ENCODE measurements at regions not wholly inside any gene's neighbourhood (a gene's known extent, or its start where the extent isn't known, plus 50 kb on each side); places are given as distances from the start of the nearest gene placed in this dataset.

DNA sequence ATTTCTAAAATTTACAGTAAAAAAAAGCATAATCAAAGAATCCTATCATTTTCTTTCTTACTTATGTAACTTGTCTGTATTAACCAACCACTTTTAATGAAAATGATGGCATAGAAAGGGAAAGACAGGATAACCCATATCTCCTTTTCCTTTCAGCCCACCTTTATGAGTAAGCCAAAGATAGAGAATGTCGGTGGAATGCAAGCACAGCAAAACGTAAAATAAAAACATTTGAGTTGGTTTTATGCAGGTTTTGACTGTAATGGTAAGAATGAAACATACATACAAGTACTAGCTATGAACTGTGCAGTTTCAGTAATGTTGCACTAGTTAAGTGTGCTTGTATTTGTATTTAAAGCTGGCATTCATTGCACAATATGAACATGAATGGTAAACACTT is 360.3 kb downstream of the FOXG1 start:
- no peak for DNase-seq

DNA sequence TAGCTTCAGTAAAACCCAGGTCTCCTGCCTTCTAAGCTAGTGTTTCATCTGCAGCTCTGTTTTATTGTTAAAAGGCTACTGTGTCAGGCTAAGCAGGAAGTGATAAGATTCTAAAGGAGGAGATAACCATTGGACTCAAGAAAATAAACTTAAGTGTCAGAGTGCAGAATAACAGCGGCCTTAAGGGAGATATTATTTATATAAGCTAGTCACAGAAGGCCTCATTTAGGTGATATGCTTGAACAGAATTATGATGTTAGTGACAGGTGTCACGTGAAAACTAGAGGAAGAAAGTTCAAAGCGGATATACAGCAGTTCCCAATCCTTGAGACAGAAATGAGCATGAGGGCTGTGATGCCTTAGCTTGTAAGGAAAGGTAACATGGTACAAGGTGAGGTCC is 373.4 kb downstream of the FOXG1 start:
- no peak for DNase-seq

DNA sequence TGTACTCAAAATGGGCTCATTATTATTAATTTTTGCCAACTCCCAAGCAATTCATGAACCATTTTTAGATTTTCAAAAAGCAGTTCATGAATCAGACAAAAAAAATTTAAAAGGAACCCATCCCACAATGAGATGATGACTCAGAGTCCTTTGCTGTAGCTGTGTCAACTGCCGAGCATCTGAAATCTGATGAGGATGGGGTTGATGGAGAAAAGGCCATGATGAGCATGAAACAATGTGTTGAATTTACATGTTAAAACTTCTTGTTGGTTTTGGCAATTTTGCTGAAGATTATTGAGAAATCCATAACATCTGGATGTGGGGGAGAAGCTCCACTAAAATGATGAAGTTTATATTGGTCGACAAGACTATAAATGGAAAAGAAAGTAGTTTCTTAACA is 378.0 kb downstream of the FOXG1 start:
- DNase-seq = no peak

DNA sequence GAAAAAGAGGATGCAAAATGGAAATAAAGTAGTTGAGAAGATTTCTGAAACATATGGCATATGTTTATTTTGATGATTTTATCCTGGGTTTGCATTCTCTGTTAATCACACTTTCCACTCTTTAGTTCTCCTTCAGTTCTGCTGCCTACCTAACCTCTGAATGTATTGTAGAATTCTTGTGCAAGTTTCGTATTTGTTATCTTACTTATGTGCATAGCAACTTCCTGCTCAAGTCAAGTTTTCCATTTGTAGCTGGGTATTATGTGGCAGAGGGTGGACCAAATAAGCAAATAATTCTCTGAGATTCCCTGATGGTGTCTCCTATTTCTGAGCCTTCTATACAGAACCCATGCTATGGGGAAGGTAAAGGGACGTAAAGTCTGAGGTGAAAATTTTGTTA is 381.6 kb downstream of the FOXG1 start:
- no peak for DNase-seq

DNA sequence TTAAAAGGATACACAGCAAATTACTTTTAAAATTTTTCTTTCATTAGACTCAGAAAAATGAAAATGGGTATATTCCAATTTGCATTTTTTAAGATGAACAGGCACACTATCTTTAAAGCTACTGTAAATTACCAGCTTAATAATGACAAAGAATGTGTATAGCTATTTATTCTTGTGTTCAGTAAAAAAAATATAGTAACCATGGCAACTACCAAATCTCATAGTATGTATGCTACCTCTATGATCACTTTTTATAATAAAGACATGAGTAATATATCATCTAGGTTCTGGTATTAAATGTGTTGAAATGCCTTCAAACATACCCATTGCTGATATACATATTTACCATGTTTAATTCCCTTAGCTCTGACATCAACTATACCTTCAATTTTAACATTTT is 383.2 kb downstream of the FOXG1 start:
- DNase-seq = no peak

DNA sequence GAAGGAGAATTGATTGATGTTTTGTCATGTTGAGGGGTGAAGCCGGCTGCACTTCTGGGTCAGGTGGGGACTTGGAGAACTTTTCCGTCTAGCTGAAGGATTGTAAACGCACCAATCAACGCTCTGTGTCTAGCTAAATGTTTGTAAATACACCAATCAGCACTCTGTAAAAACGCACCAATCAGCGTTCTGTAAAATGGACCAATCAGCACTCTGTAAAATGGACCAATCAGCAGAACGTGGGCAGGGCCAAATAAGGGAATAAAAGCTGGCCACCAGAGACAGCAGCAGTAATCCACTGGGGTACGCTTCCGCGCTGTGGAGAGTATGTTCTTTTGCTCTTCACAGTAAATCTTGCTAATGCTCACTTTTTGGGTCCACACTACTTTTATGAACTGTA is 384.1 kb downstream of the FOXG1 start:
- no peak for DNase-seq

DNA sequence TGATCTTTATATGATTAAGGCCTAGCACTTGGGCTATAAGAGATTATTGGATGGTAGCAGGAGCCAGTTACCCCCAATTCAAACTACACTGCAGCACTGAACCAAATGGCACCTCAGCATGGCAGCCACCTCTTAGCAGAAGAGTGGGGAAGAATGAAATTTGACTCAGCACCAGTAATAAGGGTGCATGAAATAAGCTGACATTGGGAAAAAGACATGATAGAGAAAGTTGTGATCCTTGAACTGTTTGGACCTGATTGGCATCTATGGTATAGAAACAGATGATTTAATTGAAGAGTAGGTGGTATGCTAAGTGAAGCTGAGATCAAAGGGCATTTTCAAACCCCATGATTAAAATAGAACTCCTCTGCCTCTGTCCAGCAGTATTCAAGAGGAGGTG is 389.5 kb downstream of the FOXG1 start:
- DNase-seq = no peak

DNA sequence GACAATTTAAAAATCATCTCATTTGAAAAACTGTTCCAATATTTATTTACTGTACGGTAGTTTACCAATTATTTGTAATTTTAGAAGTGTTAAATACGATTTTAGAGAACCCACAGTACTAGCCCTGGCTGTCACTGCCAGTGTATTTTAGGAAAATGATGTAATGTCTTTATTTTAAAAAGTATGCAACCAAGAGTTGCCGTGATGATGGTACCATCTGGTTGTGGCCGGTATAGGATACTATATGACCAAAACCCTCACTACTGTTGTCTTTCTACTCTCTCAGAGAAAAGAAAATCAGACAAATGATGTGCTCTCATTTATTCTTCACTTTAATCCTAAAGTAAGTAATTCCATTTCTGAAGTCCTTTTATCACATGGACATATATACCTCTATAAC is 395.0 kb downstream of the FOXG1 start:
- no peak for DNase-seq

DNA sequence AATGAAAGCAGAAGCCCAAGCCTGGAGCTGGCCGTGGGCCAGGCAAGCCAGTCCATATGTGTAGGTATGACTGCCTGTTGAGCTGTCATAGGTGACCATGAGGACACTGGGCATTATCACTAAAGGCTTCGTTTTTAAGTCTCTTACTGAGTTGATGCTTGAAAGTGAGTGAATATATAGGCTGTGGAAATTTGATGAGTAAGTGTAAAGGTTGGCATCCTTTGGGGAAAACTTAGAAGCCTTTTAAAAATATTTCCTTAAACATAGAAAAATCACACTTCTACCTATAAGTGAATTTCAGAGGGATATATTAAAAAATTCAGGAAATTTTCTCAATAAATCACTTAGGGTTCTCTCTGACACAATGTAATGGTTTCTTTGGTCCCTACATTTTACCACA is 396.5 kb downstream of the FOXG1 start:
- DNase-seq = no peak

DNA sequence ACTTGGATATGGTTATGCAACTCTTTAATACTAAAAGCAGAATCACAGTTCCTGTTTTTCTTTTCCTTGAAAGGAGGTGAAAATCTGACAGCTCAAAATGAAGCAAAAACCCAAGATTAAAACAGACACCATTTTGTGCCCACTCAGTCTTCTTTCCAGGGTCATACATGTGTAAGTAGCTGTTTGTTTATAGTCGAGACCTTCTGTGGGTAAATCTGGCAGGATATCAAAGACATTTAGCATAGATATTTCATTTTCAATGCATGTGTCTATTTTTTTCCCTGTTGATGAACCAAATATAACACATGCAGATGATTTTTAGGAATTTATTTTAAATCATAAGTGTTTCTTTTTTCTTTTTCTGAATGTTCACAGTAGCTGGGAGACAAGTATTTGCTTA is 398.8 kb downstream of the FOXG1 start:
- no peak for DNase-seq

DNA sequence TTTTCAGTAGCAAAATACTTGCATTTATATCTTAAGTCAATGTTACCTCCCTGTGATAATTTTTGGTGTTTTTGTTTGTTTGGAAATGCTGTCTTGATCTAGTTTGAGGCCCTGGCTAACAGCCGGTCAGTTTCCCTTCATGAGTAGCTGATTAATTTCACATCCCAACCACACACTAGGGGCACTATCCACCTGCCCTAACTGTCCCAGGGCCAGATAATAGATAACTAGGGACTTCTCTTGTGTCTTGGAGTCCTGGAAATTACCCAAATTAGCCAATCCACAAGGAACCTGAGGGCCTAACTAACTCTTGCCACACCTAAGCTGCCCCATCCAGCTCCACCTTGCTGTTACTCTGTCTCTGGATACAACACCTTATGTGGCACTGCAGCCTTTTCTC is 399.9 kb downstream of the FOXG1 start:
- DNase-seq = no peak

DNA sequence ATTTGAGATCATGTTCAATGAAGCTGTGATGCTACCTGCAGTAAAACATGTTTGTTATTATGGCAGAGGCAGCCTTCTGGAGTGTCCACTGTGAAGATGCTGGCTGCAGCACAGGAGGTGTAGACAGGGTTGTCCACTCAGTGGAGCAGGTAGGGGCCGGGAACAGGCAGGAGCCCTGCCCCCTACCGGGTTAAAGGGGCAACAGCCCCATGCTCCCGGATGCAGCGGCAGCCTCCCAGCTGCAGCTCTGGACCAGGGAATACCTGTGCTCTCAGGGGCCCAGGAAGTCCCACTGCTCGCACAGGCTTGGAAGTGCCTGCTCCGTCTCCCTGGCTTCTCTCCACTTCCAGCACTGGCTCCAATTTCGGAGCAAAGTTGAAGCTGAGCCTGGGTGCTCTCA is 401.6 kb downstream of the FOXG1 start:
- no peak for DNase-seq

DNA sequence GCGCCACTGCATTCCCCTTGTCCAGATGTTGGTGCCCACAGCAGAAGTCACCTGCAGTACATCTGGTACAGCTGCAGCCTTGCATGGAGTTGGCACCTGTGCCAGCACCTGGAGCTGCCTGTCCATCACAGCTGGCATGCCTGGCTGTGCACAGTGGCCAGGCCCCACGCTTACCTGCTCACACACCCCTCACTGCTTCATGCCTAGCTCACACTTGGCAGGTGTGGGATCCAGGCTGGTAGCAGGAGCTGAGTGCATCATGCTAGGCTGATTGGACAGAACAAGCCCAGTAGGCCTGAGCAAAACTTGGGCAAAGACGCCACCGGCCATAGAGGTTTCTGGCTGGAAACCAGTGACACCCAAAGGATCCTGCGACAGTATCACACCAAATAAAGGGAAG is 402.8 kb downstream of the FOXG1 start:
- no peak for DNase-seq

DNA sequence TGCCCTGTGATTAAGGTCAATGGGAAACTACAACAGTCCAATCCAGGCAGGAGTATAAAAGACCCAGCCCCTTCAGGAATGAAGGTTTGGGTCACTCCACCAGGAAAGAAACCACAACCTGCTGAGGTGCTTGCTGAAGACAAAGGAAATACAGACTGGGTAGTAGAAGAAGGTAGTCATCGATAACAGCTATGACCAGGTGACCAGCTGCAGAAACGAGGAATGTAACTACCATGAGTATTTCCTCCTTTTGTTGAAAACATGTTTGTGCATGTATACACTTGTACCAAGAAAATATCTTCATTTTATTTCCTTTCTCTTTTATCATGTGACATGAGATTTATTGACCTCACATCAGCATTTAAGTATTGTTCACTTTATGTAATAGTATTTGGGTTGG is 409.1 kb downstream of the FOXG1 start:
- DNase-seq = no peak

DNA sequence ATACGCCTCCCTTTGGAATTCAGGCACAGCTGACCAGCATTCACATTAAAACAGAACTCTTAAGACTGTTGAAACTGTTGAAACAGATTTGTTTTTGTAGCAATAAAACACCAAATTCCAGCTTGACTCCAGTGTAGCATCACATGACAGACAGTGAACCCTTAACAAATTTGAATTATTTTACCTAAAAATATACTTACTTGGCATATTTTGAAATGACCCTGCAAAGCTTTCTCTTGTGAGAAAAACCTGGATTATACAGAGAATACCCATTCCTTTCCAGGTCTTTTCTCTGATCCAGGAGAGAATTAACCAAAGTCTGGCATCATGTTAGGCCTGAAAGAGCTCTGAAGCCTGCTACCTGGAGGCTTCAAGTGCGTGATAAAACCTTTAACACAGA is 410.3 kb downstream of the FOXG1 start:
- DNase-seq = no peak

DNA sequence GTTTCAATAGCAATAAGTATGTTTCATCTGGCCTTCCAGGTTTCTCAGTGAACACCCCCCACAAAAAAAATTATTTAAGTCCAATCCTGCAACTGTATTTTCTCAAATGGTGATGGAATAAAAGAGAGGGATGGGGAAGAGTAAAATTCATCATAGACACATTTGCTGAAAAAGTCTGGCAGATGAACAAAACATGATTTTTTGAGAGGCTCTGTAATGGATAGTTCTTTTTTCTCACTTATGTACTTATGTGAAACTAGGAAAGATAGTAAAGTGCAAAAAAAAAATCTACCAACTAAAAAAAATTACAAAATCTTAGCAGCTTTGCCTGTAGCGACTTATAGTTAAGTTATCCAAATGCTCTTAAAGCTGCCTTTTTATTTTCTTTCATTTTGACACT is 412.4 kb downstream of the FOXG1 start:
- DNase-seq = no peak

DNA sequence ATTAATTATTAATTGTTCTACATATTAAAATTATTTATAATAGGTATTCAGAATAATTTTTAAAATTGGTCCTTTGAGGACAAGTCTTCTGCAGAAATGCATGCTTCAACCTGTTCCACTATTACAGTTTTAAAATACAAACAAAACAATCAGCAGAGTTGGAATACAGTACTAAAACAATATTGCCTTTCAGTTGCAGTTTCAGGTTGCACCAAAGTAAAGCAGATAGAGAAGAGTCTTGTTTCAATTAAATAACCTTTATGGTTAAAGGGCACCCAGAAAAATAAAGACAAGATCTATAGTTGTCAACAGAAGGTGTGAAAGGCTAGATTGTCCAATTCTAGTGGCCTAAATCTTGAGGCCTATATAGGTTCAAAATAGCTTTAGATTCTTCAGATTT is 424.5 kb downstream of the FOXG1 start:
- DNase-seq = no peak

DNA sequence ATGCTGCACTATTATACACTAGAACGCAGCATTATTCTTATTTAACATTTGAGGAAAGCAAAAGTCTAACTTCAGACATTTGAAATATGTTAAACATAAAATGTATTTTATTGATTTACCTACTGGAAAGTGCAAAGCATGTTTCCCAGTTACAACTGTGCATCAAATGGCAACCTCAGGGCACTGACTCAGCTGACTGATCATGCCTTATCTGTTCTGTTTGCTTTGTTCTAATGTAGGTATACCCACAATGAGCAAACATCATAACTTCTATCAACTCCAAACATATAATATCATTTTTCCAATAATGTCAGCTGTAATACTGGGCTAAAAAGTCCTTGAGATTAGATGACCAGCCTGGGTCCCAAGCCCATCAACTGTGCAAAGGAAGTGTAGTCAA is 431.0 kb downstream of the FOXG1 start:
- no peak for DNase-seq

DNA sequence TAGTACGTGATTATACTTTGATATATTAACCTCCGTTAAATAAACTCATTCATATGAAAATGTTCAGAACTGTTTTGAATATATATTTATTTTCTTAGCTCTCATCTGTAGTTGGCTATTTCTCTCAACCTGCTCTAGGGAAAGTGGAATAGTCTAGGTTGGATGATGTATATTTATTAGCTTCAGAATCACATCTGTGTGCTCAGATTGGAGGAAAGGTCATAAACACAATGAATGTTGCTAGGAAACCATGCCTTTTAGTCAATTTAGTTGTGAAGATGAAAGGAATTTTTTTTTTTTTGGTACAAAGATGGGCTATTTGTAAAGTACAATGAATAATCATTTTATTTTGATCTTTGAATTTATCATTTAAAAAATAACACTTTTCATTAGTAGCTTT is 439.1 kb downstream of the FOXG1 start:
- DNase-seq = no peak

DNA sequence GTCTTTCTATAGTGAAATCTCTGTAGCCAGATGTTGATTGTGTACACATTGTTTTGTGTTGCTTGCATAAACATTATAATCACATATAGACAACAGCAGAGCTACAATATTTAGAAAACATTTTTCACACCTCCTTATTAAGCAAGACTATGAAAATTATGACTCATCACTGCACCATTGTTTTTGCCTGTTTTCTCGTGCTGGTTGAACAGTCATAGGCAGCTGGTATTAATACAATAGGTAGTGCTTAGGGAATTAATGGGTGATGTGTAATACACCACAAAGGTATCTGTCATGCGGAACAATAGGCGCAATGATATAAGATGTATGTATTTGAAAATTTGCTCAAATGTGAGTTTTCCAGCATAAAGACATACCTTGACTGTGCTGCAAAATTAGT is 449.3 kb downstream of the FOXG1 start:
- no peak for DNase-seq

DNA sequence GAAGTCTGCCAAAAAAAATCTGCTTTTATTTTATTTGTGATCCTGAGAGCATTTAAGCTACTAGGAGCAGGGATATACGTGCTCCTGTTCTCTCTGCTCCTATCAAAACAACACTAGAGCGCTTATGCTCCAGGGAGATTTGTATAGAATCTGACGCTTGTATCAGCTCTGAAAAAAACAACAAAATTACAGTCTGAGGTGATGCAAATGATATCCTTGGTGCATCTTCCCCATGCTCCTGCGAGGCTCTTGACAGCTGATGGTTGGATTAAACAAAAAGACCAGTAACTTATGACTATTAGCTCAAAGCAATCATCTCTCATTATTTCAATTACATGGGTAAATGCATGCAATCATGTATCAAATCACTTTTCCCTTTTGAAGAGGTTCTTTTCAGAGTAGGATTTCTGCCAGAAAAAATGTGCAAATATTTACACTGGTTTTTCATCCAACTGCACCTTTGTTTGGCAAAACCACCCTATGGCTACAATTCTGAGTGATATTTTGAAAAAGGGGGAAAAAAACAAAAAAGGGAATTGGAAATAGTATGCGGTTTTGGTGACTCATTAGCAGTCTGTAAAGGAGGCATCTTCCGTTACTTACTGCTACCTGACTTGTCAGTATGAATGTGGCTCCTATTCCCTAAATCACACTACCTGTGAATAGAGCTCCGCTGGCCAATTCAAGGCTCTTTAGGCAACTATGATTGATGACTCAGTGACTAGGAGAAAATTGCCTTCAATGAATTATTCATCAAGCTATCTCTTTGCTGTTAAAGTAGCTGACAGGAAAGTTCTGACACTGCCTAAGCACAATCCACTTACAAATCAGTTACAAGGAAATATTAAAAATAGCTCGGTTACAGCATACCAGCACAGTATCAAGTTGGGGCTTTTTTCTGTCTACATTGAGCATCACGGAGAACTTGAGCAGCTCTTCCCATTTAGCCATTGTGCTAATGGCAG is 450.0 kb downstream of the FOXG1 start:
- DNase-seq = peak; percentile 100

DNA sequence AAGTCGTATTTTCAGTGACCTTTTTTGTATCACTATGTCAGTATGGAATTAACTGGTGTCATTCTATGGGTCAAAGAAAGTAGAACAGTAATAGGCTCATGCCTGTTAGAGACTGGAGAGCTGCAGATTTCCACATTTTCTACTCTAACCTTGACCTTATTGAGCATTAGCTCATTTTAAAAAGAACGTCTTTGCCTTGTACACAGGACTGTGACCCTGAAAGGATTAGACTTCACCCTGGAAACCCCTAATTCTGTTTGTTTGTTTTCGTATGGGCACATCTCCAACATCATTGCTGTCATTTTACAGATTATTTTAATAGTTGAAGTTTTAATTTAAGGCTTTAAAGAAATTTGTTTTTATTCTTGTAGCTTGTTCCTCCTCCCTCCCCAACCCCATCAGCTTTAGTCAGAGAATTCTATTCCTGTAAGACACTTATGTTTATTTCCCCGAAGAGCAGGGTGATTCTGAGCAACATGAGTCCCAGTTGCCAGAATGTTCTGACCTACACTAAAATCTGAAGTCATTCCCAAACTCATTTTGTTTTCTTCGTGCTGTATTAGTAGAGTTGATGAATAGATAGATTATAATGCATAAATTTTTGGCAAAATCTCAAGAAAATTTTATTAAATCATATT is 451.3 kb downstream of the FOXG1 start:
- DNase-seq = no peak

DNA sequence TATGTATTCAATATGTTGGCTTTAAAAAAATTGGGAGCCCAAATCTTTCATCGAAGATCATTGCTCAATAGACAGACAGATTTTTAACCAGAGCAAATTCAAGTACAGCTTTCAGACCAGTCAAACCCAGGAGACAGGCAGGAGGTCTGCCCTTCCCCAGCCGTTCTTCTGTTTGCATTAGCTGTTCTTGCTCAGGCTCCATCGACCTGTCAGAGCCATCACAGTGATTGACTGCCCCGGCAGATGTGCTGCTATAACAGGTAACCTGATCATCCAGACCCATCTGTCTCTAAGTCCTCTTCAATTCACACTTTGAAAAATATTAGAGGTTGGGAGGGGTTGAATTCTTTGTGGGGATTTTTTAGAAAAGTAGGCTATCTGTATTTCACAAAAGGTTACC is 453.5 kb downstream of the FOXG1 start:
- DNase-seq = peak; percentile 97

DNA sequence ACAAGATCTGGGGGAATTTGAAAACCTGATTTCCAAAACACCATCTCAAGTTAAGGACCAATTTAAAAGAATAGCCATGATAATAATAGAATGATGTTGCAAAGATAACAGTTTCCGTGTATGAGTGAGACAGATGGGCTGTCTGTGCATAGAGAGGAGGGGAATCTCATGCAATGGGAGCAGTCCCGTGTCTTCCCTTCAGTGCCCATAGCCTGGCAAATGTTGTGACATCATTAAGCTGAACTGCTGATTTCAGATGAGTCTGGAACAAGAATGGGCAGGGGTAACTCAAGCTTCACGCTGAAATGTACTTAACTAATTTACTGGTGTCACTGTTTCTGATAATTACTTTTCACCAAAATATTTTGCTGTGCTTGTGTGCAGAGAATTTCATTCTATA is 454.0 kb downstream of the FOXG1 start:
- peak; percentile 85 for DNase-seq

DNA sequence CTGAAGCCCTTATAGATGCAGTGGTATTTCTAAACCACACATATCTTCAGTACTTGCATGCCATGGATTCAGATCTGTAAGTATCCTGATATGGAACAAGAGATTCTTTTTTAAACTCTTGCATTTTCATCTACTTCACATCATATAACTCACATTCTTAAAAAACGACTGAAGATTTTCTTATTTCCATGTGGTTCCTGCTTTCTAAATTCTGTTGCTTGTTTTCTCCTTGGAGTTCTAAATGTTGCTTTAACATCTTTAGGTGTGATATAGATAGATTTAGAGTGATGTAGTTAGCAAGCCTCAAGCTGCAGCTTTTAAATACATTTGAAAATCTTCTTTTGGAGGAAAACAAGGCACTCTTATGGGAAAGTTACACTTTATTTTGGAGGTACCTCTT is 455.4 kb downstream of the FOXG1 start:
- no peak for DNase-seq

Data from SHP77 treated with DMSO at 0.1 percent for 48 hours (cell line).